KOPT-K1 (cell line): ENCODE measurements at regions not wholly inside any gene's neighbourhood (a gene's known extent, or its start where the extent isn't known, plus 50 kb on each side); places are given as distances from the start of the nearest gene placed in this dataset.
"Not testable (repeated sequence)": the region's sequence is repeated elsewhere in the genome, so short reads cannot be mapped to it uniquely, and the experiment has no call there.

Experiments
- H3K27ac ChIP-seq: fragments of 200-600 bp; sonication (generic); 2 replicates; pipeline ENCODE4 v1.5.1; 2016; ENCODE audit warnings: antibody characterized with exemption, mild to moderate bottlenecking, low read depth, low read length; ENCODE audit not compliant: poor library complexity, severe bottlenecking
- H3K36me3 ChIP-seq: fragments of 200-600 bp; sonication (generic); 2 replicates; pipeline ENCODE4 v1.5.1; 2017; ENCODE audit warnings: antibody characterized with exemption, mild to moderate bottlenecking, low read length, moderate library complexity; ENCODE audit not compliant: insufficient read depth
- H3K9me3 ChIP-seq: fragments of 200-600 bp; sonication (generic); 2 replicates; pipeline ENCODE4 v1.5.1; 2017; ENCODE audit warnings: antibody characterized with exemption, low read length, mild to moderate bottlenecking; ENCODE audit not compliant: insufficient read depth, poor library complexity, severe bottlenecking

DNA sequence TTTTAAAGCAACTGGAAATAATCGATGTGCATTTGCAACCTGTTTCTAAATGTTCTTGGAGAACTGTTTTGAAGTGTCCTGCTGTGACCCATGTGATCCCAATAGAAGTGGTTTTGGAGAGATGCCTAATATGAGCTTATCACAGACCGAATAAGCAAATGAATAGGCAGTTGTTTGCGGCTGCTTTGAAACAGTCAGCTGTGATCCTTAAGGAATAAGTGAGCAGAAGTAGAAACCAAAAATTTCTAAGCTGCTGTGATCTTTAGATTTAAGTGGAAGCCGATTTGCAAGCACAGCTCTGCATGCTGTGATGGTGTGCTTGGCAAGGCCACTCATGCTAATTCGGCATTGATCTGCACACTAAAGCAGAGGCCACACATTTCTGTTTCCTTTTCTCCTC, 329.5 kb upstream of the DUSP10 start:
- H3K27ac ChIP-seq = no peak overlapping the region
- no peaks in the 10 kb centered on the region for H3K36me3 ChIP-seq
- no peaks in the 10 kb centered on the region for H3K9me3 ChIP-seq

DNA sequence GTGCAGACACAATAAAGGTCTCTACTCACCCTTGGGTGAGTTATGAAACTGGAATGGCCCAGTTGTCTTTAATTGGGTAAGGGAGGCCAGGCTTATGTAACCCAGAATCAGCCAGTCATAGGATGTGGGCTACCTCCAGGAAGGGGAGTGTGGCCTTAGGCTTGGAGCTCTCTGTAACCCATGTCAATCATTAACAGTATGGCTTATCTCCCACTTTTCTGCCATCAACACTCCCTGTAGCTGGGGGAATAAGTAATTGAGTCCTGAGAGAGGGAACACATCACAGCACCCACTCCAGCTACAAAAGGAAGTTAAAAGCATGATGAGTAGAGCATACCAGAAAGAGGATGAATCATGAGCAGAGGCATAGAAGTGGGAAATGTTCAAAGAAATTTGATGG, 327.0 kb upstream of the DUSP10 start:
- no peak overlapping the region for H3K27ac ChIP-seq
- H3K9me3 ChIP-seq = peaks cover 13% of the 10 kb centered on the region

DNA sequence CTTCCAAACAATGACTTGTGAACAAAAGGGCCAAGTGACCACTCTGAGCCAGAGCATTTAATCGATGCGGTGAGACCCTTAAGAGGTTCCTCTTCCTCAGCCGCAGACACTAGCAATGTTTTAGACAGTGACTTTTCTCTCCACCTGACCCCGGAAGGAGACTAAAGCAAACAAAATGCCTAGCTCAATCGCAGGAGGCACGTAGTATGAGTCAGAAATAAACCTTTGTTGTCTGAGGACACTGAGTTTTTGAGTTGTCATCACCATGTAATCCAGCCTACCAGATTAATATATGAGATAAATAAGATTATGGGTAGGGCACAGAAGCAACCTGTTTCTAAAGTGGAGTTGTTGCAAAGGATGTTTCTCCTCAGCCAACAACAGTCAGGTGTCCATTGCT, 326.2 kb upstream of the DUSP10 start:
- H3K9me3 ChIP-seq = peaks cover 13% of the 10 kb centered on the region
- no peak overlapping the region for H3K27ac ChIP-seq
- H3K36me3 ChIP-seq = no peaks in the 10 kb centered on the region

More for the DNA sequence above, 327.0 kb upstream of the DUSP10 start:
- H3K36me3 ChIP-seq = no peaks in the 10 kb centered on the region

DNA sequence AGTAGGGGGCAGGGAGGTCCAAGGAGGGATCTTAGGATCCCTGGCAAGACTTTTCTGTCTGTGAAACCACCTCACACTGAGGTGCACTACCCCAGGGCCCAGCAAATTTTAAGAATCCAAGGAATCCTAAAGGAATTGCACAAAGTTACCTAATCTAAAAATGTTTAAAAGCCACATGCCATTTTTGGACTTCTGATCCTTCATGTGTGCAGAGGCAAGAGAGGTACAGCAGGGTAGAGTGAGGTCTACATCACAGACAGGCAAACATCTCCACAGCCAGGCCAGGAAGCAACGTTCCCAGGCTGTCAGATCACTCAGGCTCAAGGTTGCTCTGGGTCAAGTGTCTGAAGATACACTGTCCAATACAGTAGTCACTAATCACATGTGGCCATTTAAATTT, 324.6 kb upstream of the DUSP10 start:
- H3K27ac ChIP-seq = no peak overlapping the region
- H3K36me3 ChIP-seq = no peaks in the 10 kb centered on the region
- H3K9me3 ChIP-seq = peaks cover 13% of the 10 kb centered on the region

DNA sequence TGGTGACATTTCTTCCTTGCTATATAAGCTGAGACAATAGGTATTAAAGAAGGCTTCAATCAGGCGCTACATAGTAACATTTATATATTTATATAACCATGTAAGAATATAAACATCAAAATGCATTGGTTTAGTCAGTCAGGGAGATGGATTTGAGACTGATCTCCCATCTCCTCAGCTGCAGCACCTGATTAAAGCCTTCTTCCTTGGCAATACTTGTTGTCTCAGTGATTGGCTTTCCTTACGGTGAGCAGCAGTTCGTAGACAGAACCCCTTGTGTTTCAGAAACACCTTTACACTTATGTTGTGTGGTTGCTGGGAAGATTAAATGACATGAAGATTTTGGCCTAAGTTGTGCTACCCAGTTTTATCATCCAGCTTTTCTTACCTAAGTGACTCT, 323.3 kb upstream of the DUSP10 start:
- Histone ChIP-seq H3K9me3 (peaks cover 13% of the 10 kb centered on the region), H3K27ac (no peak overlapping the region), H3K36me3 (no peaks in the 10 kb centered on the region)

DNA sequence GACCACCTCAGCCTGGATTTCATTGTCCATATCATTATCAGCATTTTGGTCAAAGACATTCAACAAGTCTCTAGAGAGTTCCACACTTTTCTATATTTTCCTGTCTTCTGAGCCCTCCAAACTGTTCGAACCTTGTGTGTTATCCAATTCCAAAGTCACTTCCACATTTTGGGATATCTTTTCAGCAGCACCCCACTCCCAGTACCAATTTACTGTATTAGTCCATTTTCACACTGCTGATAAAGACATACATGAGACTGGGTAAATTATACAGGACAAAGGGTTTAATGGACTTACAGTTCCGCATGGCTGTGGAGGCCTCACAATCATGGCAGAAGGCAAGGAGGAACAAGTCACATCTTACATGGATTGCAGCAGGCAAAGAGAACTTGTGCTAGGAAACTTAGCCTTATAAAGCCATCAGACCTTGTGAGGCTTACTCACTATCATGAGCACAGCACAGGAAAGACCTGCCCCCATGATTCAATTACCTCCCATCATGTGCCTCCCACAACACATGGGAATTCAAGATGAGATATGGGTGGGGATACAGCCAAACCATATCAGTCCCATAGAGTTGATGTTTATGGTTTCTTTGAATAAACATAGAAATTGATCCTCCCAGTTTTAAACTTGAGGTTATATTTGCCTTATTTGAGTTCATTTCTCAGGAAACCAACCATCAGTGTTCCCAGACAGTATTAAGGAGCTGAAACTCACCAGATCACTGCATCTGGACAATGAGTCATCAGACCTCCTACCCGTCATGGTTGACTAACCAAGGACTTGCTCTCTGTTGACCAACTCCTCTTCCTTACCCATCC, 322.7 kb upstream of the DUSP10 start:
- Histone ChIP-seq H3K36me3 (no peaks in the 10 kb centered on the region), H3K9me3 (peaks cover 13% of the 10 kb centered on the region), H3K27ac (no peak overlapping the region)

DNA sequence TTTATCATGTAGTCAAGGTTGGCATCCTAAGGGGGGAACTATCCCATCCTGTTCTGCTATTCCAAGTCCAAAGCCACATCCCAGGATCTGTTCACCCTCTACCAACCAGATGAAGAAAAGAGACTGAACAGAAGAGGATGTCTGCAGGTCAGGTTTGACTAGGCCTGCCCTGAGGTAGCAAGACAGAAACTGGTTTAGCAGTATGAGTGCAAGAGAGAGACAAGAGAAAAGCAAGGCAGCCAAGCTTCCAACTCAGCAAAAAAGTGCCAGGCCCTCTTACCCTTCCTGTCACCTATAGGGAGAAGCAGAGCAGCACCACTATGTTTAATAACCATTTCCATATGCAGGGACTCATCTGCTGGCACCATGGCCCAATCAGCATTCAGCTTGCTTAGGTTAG, 320.8 kb upstream of the DUSP10 start:
- Histone ChIP-seq H3K27ac (no peak overlapping the region), H3K36me3 (no peaks in the 10 kb centered on the region), H3K9me3 (peaks cover 13% of the 10 kb centered on the region)

DNA sequence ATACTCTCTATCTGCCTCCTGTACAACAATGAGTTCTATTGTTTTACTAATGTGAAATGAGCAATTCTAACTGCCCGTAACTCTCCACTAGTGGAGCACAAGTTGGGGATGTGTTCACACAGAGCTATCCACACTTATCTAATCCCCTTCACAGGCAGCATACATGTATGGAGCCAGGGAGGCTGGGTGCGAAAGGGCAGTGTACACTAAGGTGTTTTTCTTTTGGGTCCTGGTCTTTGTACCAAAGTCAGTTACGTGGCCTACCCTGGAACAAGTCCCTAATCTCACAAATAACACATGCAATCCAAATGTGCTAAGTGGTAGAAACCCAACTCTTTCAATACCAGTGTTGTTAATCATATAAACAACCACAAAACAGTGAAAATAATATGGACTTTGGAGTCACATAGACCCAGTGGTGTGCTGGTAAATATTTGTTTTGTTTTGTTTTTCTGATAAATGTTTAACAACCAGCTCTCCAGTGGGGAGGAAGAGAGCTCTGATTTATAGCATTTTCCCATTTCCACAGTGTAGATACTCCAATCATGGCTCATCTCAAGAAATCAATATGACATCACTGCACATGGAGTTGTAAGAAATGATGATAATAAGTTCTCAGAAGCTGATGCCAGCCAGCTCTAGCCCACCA, 319.9 kb upstream of the DUSP10 start:
- Histone ChIP-seq H3K36me3 (no peaks in the 10 kb centered on the region), H3K9me3 (peaks cover 13% of the 10 kb centered on the region), H3K27ac (no peak overlapping the region)

DNA sequence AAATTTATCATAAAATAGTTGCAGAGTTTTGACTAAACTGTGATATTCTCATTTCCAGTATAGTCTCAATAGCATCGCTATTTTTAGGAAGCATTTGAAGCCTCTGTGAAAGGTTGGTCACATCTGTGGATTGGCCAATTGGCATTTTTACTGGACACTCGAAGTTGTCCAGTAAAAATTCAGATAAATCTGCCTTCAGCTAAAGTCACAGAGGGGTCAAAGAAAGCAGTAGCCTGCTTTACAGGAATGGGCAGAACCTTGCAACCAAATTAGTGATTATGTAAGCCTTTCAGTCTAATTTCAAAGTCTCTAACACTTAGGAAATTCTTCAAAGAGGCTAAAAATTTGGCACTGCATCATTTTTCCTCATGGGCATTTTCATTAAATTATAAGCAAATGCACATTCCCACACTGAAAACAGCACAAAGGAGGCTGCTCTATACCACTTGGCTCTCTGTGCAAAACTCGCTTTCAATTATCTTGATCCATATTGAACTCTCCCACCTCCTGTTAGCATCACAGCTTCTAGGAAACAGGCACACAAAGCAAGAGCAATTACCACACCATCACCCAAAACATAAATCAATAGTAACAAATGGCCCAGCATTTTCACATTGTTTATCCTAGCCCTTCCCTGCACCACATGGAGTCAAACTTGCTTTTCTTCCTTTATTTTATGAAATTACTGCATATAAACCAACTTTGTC, 318.5 kb upstream of the DUSP10 start:
- Histone ChIP-seq H3K36me3 (no peaks in the 10 kb centered on the region), H3K27ac (no peak overlapping the region), H3K9me3 (peaks cover 13% of the 10 kb centered on the region)

DNA sequence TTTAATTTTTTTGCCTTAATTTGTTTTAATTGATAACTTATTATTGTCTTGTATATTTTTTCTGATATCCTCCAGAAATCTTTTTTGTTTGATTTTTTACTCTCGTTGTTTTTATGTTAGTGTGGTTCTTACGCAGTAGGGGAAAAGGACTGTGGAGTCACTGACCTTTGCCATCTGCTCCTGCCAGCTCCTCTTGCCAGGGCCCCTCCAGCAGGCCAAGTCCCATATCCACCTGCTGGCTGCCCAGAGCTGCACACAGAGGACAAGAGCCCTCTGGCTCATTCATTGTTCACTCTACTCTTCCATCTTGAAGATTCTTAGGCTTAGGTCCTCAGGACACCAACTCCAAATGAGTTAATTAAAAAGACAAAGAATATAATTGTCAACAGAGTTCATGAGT, 316.4 kb upstream of the DUSP10 start:
- Histone ChIP-seq H3K27ac (no peak overlapping the region), H3K9me3 (no peaks in the 10 kb centered on the region), H3K36me3 (no peaks in the 10 kb centered on the region)

DNA sequence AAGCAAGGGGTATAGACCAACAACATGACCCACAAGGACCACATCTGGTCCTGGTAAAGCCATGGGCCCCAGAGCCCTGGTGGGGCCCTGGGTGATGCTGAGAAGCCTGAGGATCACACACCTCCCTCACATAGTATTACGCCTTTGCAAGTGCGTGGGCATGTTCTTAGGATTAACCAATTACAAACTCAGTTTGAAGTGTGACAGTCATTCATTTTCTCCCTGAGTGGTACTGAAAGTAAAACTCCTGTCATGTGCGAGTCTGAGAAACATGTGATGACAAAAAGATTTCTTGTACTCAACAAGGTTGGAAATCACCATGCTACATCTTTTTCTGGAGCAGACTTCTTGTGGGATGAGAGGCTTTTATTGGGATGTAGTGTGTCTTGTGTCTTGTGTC, 315.3 kb upstream of the DUSP10 start:
- no peaks in the 10 kb centered on the region for H3K36me3 ChIP-seq
- H3K27ac ChIP-seq = no peak overlapping the region
- H3K9me3 ChIP-seq = no peaks in the 10 kb centered on the region

DNA sequence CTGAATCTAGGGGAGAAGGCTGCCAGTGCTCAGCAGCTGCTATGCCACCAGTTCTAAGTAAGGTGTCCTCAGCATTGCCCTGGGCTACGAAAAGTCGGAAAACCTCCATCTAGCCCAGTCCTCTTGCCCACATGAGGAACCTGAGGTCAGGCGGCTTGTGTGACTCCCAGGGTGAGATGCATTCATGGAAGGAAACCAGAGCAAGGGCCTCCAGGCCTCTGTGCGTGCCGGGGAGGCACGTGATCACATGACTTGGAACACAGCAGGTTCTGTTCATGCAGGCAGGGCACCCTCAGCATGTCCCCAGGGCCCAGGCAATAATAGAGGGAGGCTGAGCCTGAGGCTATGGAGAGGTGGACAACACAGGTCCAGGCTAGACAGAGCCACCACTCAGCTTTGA, 312.5 kb upstream of the DUSP10 start:
- Histone ChIP-seq H3K9me3 (no peaks in the 10 kb centered on the region), H3K27ac (no peak overlapping the region), H3K36me3 (no peaks in the 10 kb centered on the region)

DNA sequence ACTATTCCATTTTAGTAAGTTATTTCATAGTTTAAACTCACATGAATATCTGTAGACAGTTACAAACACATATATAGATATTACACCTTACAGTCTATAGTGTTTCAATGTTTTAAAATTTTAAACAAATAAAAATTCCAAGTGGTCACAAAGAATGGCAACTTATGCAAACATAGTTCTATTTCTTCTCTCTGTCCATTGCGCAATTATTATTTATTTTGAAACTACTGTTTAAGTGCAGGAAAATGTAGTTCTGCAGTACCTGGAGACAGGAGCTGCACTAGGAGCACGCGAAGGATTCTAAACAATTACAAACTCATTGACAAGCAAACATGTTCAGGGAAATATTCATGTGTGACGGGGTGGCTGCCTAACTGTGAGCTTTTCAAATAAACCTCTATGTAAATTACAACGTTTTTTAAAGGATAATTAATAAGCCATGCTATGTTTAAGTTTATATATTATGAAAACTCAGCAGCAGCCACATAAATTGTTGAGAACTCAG, 312.0 kb upstream of the DUSP10 start:
- no peaks in the 10 kb centered on the region for H3K9me3 ChIP-seq
- H3K36me3 ChIP-seq = no peaks in the 10 kb centered on the region
- no peak overlapping the region for H3K27ac ChIP-seq

DNA sequence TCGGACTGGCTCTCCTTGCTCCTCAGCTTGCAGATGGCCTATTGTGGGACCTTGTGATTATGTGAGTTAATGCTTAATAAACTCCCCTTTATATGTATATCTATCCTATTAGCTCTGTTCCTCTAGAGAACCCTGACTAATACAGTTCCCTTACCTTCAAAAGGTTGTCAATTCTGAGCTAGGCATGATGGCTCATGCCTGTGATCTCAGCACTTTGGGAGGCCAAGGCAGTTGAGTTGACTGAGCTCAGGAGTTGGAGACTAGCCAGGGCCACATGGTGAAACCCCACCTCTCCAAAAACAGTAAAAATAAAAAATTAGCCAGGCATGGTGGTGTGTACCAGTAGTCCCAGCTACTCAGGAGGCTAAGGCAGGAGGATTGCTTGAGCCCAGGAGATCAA, 309.4 kb upstream of the DUSP10 start:
- not testable (repeated sequence) for H3K9me3 ChIP-seq, H3K36me3 ChIP-seq, H3K27ac ChIP-seq

DNA sequence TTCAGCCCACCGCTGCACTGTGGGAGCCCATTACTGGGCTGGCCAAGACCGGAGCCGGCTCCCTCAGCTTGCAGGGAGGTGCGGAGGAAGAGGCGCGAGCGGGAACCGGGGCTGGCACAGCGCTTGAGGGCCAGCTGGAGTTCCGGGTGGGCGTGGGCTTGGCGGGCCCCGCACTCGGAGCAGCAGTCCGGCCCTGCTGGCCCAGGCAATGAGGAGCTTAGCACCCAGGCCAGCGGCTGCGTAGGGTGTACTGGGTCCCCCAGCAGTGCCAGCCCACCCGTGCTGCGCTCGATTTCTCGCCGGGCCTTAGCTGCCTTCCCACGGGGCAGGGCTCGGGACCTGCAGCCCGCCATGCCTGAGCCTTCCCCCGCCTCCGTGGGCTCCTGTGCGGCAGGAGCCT, 307.8 kb upstream of the DUSP10 start:
- H3K36me3 ChIP-seq, H3K27ac ChIP-seq, H3K9me3 ChIP-seq: not testable (repeated sequence)
